HepG2 (cell line): ENCODE measurements at regions not wholly inside any gene's neighbourhood (a gene's known extent, or its start where the extent isn't known, plus 50 kb on each side); places are given as distances from the start of the nearest gene placed in this dataset.

Source experiments
- ATAC-seq: fragments of 200-7000 bp; cut with Tn5 transposase; 3 replicates; pipeline ENCODE4 v1.9.1; 2020; ENCODE audit warnings: mild to moderate bottlenecking, moderate library complexity
- BruUV-seq: library from RNA; stranded (reverse); fragments of 400-500 nt; replicated peaks from 2 replicates; lab custom pipeline; 2021; lab: Mats Ljungman, UMichigan
- CTCF ChIA-PET: fragments of 300-600 bp; formaldehyde crosslinking; extraction: SDS; loops from one replicate; lab custom pipeline; 2021; ENCODE audit warnings: low total read pairs, inconsistent platforms, low intra/inter-chr PET ratio; lab: Yijun Ruan, JAX
- POLR2A ChIA-PET: fragments of 350-600 bp; sonication (Branson Sonifier 250); formaldehyde crosslinking; loops from one replicate; lab custom pipeline; 2020; ENCODE audit warnings: antibody characterized with exemption, inconsistent platforms; lab: Yijun Ruan, JAX
- DNase-seq: peaks from one replicate; pipeline ENCODE4 v3.0.0-alpha.2; 2015; ENCODE audit warnings: low spot score
- FAIRE-seq: peaks from 3 replicates; lab custom pipeline; 2011; peaks lifted over from hg19 to GRCh38; lab: Jason Lieb, UNC
- H2AFZ ChIP-seq: one replicate; pipeline ENCODE4 v1.6.1; 2011; ENCODE audit warnings: low read length, inconsistent platforms
- H3K27ac ChIP-seq: fragments of 300-600 bp; 3 replicates; pipeline ENCODE4 v1.8.0; 2011; ENCODE audit warnings: mixed run types, mild to moderate bottlenecking, mixed read lengths, low read length, inconsistent platforms; ENCODE audit not compliant: insufficient read depth; ENCODE audit errors: extremely low read length
- H3K27me3 ChIP-seq, 2 experiments: fragments of 200-600 bp in 1 of 2; 2 replicates in 1 of 2; 3 replicates in 1 of 2; pipeline versions ENCODE4 v1.6.0 to v1.8.0; 2011; ENCODE audit warnings: low read length in 2 of 2, mild to moderate bottlenecking in 2 of 2, moderate library complexity in 2 of 2, inconsistent platforms in 1 of 2; ENCODE audit not compliant: insufficient read depth in 2 of 2, control insufficient read depth in 1 of 2
- H3K36me3 ChIP-seq, 2 experiments: fragments of 200-600 bp in 1 of 2; replicated peaks in 1 of 2; 2 replicates in 1 of 2; 3 replicates in 1 of 2; pipeline versions ENCODE4 v1.5.1 to v1.8.0; 2011; ENCODE audit warnings: low read length in 2 of 2, inconsistent platforms in 1 of 2; ENCODE audit not compliant: insufficient read depth in 2 of 2, control insufficient read depth in 1 of 2
- H3K4me1 ChIP-seq: 2 replicates; pipeline ENCODE4 v1.5.1; 2012; ENCODE audit warnings: low read length, inconsistent platforms; ENCODE audit not compliant: insufficient read depth
- H3K4me2 ChIP-seq: 2 replicates; pipeline ENCODE4 v1.6.0; 2011; ENCODE audit warnings: low read depth, low read length, inconsistent platforms
- H3K4me3 ChIP-seq, 3 experiments: fragments of 200-600 bp in 1 of 3; sonication (generic), shearing (Covaris generic) in 1 of 3; replicated peaks in 1 of 3; 2 replicates each; pipeline ENCODE4 v1.5.1; 2011 to 2016; ENCODE audit warnings: low read length in 3 of 3, inconsistent platforms in 2 of 3, low read depth in 2 of 3, mild to moderate bottlenecking in 2 of 3, control low read depth in 1 of 3, mixed read lengths in 1 of 3; ENCODE audit not compliant: insufficient read depth in 1 of 3
- H3K79me2 ChIP-seq: one replicate; pipeline ENCODE4 v1.6.1; 2011; ENCODE audit warnings: low read length, inconsistent platforms; ENCODE audit not compliant: insufficient read depth
- H3K9ac ChIP-seq: 2 replicates; pipeline ENCODE4 v1.6.0; 2011; ENCODE audit warnings: mild to moderate bottlenecking, low read depth, low read length, inconsistent platforms; ENCODE audit not compliant: insufficient read depth
- H3K9me3 ChIP-seq: 2 replicates; pipeline ENCODE4 v1.5.1; 2012; ENCODE audit warnings: mild to moderate bottlenecking, low read length
- H4K20me1 ChIP-seq: 2 replicates; pipeline ENCODE4 v1.6.0; 2011; ENCODE audit warnings: inconsistent platforms, mild to moderate bottlenecking, low read length, moderate library complexity; ENCODE audit not compliant: insufficient read depth
- BORCS8-MEF2B ChIP-seq: sonication (generic); formaldehyde crosslinking; IDR thresholded peaks from 2 replicates; pipeline ENCODE4 v1.8.0; 2022; ENCODE audit warnings: mild to moderate bottlenecking, missing genetic modification reagents
- ETV5 ChIP-seq: IDR thresholded peaks from 2 replicates; pipeline ENCODE4 v1.6.1; 2018; ENCODE audit warnings: missing biosample characterization, missing genetic modification reagents, inconsistent platforms, borderline replicate concordance
- GMEB2 ChIP-seq: IDR thresholded peaks from 2 replicates; pipeline ENCODE4 v1.6.1; 2016; ENCODE audit warnings: missing biosample characterization, missing genetic modification reagents, low read depth
- HHEX ChIP-seq: IDR thresholded peaks from 2 replicates; pipeline ENCODE4 v1.6.1; 2016; ENCODE audit warnings: control low read depth
- HOXA5 ChIP-seq: sonication (generic); formaldehyde crosslinking; IDR thresholded peaks from 2 replicates; pipeline ENCODE4 v1.4.0; 2020; ENCODE audit warnings: missing genetic modification reagents
- IKZF4 ChIP-seq: sonication (generic); formaldehyde crosslinking; IDR thresholded peaks from 2 replicates; pipeline ENCODE4 v1.5.1; 2020; ENCODE audit warnings: borderline replicate concordance, mild to moderate bottlenecking, low read depth, missing genetic modification reagents; ENCODE audit errors: not compliant biosample characterization
- MED1 ChIP-seq: sonication (generic); formaldehyde crosslinking; IDR thresholded peaks from 2 replicates; pipeline ENCODE4 v1.4.0; 2020; ENCODE audit warnings: missing genetic modification reagents
- POGZ ChIP-seq: sonication (generic); formaldehyde crosslinking; IDR thresholded peaks from 2 replicates; pipeline ENCODE4 v1.4.0; 2020; ENCODE audit warnings: mild to moderate bottlenecking, missing genetic modification reagents
- SMAD9 ChIP-seq: sonication (generic); formaldehyde crosslinking; IDR thresholded peaks from 2 replicates; pipeline ENCODE4 v1.5.1; 2020; ENCODE audit warnings: mild to moderate bottlenecking, missing genetic modification reagents
- TCF12 ChIP-seq, 2 experiments: fragments of 450-650 bp in 1 of 2; sonication (generic) in 1 of 2; formaldehyde crosslinking in 1 of 2; IDR thresholded peaks; 2 replicates each; pipeline versions ENCODE4 v1.6.1 to v1.8.0; 2017 to 2022; ENCODE audit warnings: antibody characterized with exemption in 1 of 2, mild to moderate bottlenecking in 1 of 2, missing genetic modification reagents in 1 of 2, moderate library complexity in 1 of 2
- TCF7 ChIP-seq: sonication (generic); IDR thresholded peaks from 2 replicates; pipeline ENCODE4 v1.6.1; 2016; ENCODE audit warnings: antibody characterized with exemption, low read depth
- U2AF1 ChIP-seq: fragments of 200-400 bp; formaldehyde crosslinking; optimal IDR thresholded peaks from 2 replicates; pipeline ENCODE3; 2017; ENCODE audit warnings: mild to moderate bottlenecking, low read depth, low read length
- UBTF ChIP-seq: sonication (generic); formaldehyde crosslinking; IDR thresholded peaks from 2 replicates; pipeline ENCODE4 v1.4.0; 2020; ENCODE audit warnings: mild to moderate bottlenecking, missing genetic modification reagents
- ZNF431 ChIP-seq: sonication (generic); formaldehyde crosslinking; IDR thresholded peaks from 2 replicates; pipeline ENCODE4 v1.9.0; 2022; ENCODE audit warnings: missing genetic modification reagents, low read depth, mild to moderate bottlenecking, borderline replicate concordance
- ZSCAN12 ChIP-seq: sonication (generic); formaldehyde crosslinking; IDR thresholded peaks from 2 replicates; pipeline ENCODE4 v1.9.0; 2021; ENCODE audit warnings: mild to moderate bottlenecking, missing genetic modification reagents
- WGBS: methylation state at CpG from one replicate; pipeline ENCODE4 v1.1.6; 2017; ENCODE audit warnings: low lambda C conversion rate; 5-methylcytosine and 5-hydroxymethylcytosine counted together
- in situ Hi-C: cut with HindIII; loops from 2 replicates; pipeline ENCODE4 v1.10.0; 2017; ENCODE audit warnings: low pct_unique_long_range_greater_than_20kb; ENCODE audit not compliant: extremely low pct_ligation_motif_present
- intact Hi-C: fragments of 100-400 bp; cut with micrococcal nuclease; formaldehyde crosslinking; loops from one replicate; pipeline ENCODE4 v1.10.0; 2022; ENCODE audit not compliant: unreplicated experiment

GRCh38 chr13:30031488-30031887 lies 181.1 kb upstream of the UBL3 start:
- ChIA-PET CTCF (no interaction called here), POLR2A (no interaction called here)
- TF ChIP-seq ZSCAN12 (CRISPR knock-in tag) (no peak), U2AF1 (no peak), HOXA5 (no peak), IKZF4 (CRISPR knock-in tag) (no peak), TCF12 (IDR thresholded peaks at IDR 0.05) (no peak), TCF12 (CRISPR knock-in tag; IDR thresholded peaks at IDR 0.05) (no peak), POGZ (no peak), ETV5 (CRISPR knock-in tag) (no peak)
- Histone ChIP-seq H3K9ac (no peak overlapping the region), H3K4me3 (no peak overlapping the region), H2AFZ (no peak overlapping the region), H4K20me1 (no peaks in the 10 kb centered on the region), H3K9me3 (no peaks in the 10 kb centered on the region), H3K79me2 (no peaks in the 10 kb centered on the region), H3K4me2 (no peak overlapping the region), H3K36me3 (no peaks in the 10 kb centered on the region), H3K27ac (no peak overlapping the region), H3K4me1 (peaks cover 18% of the 10 kb centered on the region), H3K27me3 (peaks cover 0 to 4% of the 10 kb centered on the region in 2 experiments; a peak in 1 of 5 replicates)
- FAIRE-seq: no peak
- in situ Hi-C loops: no loop called here
- no peak for ATAC-seq
- no peak for DNase-seq
- WGBS: 41% methylated on average over 5 of the region's 5 CpGs
- intact Hi-C loops: no loop called here
- BruUV-seq: no TSS peak

GRCh38 chr13:30030141-30030750 lies 179.8 kb upstream of the UBL3 start:
- no peaks in the 10 kb centered on the region for H3K36me3 ChIP-seq
- no peaks in the 10 kb centered on the region for H3K9me3 ChIP-seq
- 19% methylated on average over 4 of the region's 4 CpGs for WGBS
- BruUV-seq: no TSS peak
- H3K4me1 ChIP-seq: peaks cover 24% of the 10 kb centered on the region
- ChIA-PET POLR2A (no interaction called here), CTCF (no interaction called here)
- H2AFZ ChIP-seq: no peak overlapping the region
- no peak overlapping the region for H3K27ac ChIP-seq
- FAIRE-seq: no peak
- intact Hi-C loops (no loop called here), in situ Hi-C loops (no loop called here)
- no peak for ATAC-seq
- peaks cover 0 to under 1% of the 10 kb centered on the region in 2 experiments; a peak in 2 of 5 replicates for H3K27me3 ChIP-seq
- no peak for DNase-seq
- H3K4me3 ChIP-seq: no peak overlapping the region
- H3K9ac ChIP-seq: no peak overlapping the region
- H3K79me2 ChIP-seq: no peaks in the 10 kb centered on the region
- H4K20me1 ChIP-seq: no peaks in the 10 kb centered on the region
- H3K4me2 ChIP-seq: no peak overlapping the region
- no peak for TF ChIP-seq SMAD9 (CRISPR knock-in tag)
- no peak for TF ChIP-seq BORCS8-MEF2B
- TF ChIP-seq UBTF (CRISPR knock-in tag): no peak
- no peak for TF ChIP-seq TCF7
- no peak for TF ChIP-seq HHEX
- TF ChIP-seq MED1: no peak
- no peak for TF ChIP-seq ZNF431 (CRISPR knock-in tag)
- no peak for TF ChIP-seq GMEB2 (CRISPR knock-in tag)
